ENCODE measurements at regions not wholly inside any gene's neighbourhood (a gene's known extent, or its start where the extent isn't known, plus 50 kb on each side); places are given as distances from the start of the nearest gene placed in this dataset.

DNA sequence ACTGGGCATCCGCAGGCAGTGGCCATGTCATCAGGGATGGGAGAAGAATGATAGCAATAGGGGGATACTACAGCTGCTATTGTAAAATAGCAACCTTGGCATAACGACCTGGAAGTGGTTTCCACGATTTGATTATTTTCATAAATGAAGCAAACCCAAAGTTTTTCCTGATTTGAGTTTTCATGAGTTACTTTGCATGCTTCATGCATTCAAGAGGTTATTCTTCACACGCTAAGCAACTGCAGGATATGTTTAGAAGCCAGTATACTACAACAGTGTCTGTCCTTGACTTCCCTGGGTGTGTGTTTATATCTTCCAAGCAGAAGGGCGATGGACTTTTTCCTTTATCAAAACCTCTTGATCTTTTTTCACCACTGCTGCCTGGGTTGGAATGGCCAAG is 281.1 kb upstream of the DUSP10 start:
- no peak for ATAC-seq
- no peak for TF ChIP-seq ZFP3 (CRISPR knock-in tag; IDR thresholded peaks at IDR 0.05)
- TF ChIP-seq ARNTL (CRISPR knock-in tag; IDR thresholded peaks at IDR 0.05; ENCODE audit: borderline replicate concordance, low read depth): no peak
- TF ChIP-seq SNAI2 (CRISPR knock-in tag; IDR thresholded peaks at IDR 0.05): no peak

DNA sequence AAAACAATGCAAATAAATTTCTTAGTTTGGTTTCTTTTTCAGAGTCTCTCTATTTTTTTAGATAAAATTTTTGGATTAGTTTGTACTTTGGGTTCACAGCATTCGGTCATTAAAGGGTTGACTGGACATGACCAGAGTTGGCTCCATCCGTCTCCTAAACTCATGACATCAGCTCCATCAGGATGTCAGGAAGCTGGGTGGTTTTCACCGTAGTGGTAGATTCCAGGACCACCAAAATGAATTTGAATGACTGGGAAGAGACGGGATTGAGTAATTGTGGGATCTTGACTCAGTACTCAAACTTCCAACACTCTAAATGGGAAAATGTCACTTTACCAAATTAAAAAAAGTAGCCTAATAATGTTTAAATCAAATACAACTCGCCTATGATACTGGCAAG is 279.2 kb upstream of the DUSP10 start:
- TF ChIP-seq ZFP3 (CRISPR knock-in tag; IDR thresholded peaks at IDR 0.05) (no peak), RARB (CRISPR knock-in tag; IDR thresholded peaks at IDR 0.05) (no peak), ZC3H10 (CRISPR knock-in tag; IDR thresholded peaks at IDR 0.05) (no peak), TOX (CRISPR knock-in tag; IDR thresholded peaks at IDR 0.05; ENCODE audit: borderline replicate concordance) (no peak), ZNF565 (CRISPR knock-in tag; conservative IDR thresholded peaks at IDR 0.05; ENCODE audit: low read depth) (no peak), PATZ1 (CRISPR knock-in tag; IDR thresholded peaks at IDR 0.05; ENCODE audit: borderline replicate concordance) (no peak), BACH2 (CRISPR knock-in tag; IDR thresholded peaks at IDR 0.05; ENCODE audit: borderline replicate concordance) (no peak), GLIS3 (CRISPR knock-in tag; IDR thresholded peaks at IDR 0.05) (no peak), CSDC2 (CRISPR knock-in tag; IDR thresholded peaks at IDR 0.05) (no peak), ZFP30 (CRISPR knock-in tag; IDR thresholded peaks at IDR 0.05) (no peak), ARNTL (CRISPR knock-in tag; IDR thresholded peaks at IDR 0.05; ENCODE audit: borderline replicate concordance, low read depth) (no peak), PPARA (CRISPR knock-in tag; IDR thresholded peaks at IDR 0.05; ENCODE audit: borderline replicate concordance) (no peak), SNAI2 (CRISPR knock-in tag; IDR thresholded peaks at IDR 0.05) (no peak), ESRRG (CRISPR knock-in tag; IDR thresholded peaks at IDR 0.05) (no peak), CSRNP3 (CRISPR knock-in tag; IDR thresholded peaks at IDR 0.05) (no peak), ZNF70 (CRISPR knock-in tag; IDR thresholded peaks at IDR 0.05) (no peak), ISL1 (CRISPR knock-in tag; IDR thresholded peaks at IDR 0.05) (no peak)
- TF ChIP-seq, protein P1, sequence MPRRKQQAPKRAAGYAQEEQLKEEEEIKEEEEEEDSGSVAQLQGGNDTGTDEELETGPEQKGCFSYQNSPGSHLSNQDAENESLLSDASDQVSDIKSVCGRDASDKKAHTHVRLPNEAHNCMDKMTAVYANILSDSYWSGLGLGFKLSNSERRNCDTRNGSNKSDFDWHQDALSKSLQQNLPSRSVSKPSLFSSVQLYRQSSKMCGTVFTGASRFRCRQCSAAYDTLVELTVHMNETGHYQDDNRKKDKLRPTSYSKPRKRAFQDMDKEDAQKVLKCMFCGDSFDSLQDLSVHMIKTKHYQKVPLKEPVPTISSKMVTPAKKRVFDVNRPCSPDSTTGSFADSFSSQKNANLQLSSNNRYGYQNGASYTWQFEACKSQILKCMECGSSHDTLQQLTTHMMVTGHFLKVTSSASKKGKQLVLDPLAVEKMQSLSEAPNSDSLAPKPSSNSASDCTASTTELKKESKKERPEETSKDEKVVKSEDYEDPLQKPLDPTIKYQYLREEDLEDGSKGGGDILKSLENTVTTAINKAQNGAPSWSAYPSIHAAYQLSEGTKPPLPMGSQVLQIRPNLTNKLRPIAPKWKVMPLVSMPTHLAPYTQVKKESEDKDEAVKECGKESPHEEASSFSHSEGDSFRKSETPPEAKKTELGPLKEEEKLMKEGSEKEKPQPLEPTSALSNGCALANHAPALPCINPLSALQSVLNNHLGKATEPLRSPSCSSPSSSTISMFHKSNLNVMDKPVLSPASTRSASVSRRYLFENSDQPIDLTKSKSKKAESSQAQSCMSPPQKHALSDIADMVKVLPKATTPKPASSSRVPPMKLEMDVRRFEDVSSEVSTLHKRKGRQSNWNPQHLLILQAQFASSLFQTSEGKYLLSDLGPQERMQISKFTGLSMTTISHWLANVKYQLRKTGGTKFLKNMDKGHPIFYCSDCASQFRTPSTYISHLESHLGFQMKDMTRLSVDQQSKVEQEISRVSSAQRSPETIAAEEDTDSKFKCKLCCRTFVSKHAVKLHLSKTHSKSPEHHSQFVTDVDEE (CRISPR knock-in tag; IDR thresholded peaks at IDR 0.05): no peak
- ATAC-seq: no peak

DNA sequence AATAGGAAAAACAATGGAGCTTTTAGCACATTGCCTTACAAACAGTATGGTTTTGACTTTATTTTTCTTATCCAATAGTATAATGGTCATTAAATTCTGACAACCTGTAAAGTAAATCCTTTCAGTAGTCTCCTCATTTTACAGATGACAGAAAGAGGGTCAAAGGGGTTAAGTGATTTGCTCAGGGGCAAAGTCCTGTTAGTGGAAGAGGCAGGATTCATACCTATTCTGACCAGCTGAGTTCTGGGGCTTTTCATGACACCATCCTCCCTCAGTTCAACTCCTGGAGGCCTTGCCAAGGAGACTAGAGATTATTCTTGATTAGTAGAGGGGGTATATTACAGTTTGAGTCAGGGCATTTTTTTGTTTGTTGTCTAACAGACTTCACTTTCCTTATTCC is 278.7 kb upstream of the DUSP10 start:
- TF ChIP-seq ZNF70 (CRISPR knock-in tag; IDR thresholded peaks at IDR 0.05) (no peak), ESRRG (CRISPR knock-in tag; IDR thresholded peaks at IDR 0.05) (no peak), PATZ1 (CRISPR knock-in tag; IDR thresholded peaks at IDR 0.05; ENCODE audit: borderline replicate concordance) (no peak)
- TF ChIP-seq, protein P1 (CRISPR knock-in tag; IDR thresholded peaks at IDR 0.05): no peak
- no peak for ATAC-seq

All from SK-N-SH treated with all-trans-retinoic acid at 6 μM for 48 hours (cell line).